ENCODE measurements at regions not wholly inside any gene's neighbourhood (a gene's known extent, or its start where the extent isn't known, plus 50 kb on each side); places are given as distances from the start of the nearest gene placed in this dataset.

DNA sequence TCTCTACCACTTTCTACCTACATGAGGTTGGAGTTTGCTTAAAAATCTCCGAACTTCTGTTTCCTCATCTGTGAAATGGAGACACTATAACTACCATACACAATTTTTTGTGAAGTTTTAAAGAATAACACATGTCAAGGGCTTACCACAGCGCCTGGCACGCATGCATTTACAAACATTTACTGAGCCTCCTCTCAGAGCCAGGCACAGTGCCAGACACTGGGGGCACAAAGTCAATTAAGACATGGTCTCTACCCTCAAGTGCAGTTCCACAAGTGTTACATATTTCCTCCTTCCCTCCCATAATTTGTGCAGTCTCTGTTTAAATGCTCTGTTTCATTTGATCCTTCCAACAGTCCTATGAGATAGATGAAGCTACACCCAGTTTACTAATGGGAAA, 356.4 kb upstream of the ESRRG start:
- no peaks in the 10 kb centered on the region for H3K4me1 ChIP-seq
- TF ChIP-seq, protein P1, sequence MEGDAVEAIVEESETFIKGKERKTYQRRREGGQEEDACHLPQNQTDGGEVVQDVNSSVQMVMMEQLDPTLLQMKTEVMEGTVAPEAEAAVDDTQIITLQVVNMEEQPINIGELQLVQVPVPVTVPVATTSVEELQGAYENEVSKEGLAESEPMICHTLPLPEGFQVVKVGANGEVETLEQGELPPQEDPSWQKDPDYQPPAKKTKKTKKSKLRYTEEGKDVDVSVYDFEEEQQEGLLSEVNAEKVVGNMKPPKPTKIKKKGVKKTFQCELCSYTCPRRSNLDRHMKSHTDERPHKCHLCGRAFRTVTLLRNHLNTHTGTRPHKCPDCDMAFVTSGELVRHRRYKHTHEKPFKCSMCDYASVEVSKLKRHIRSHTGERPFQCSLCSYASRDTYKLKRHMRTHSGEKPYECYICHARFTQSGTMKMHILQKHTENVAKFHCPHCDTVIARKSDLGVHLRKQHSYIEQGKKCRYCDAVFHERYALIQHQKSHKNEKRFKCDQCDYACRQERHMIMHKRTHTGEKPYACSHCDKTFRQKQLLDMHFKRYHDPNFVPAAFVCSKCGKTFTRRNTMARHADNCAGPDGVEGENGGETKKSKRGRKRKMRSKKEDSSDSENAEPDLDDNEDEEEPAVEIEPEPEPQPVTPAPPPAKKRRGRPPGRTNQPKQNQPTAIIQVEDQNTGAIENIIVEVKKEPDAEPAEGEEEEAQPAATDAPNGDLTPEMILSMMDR (IDR thresholded peaks at IDR 0.05), result no peak
- no peak overlapping the region for H3K9ac ChIP-seq (ENCODE audit: low read depth in 2 of 2, low read length in 2 of 2)
- H3K4me3 ChIP-seq, result no peak overlapping the region
- H3K27ac ChIP-seq, result no peak overlapping the region
- H3K36me3 ChIP-seq, result no peaks in the 10 kb centered on the region
- DNase-seq, result no peak
- intact Hi-C loops (cut with DNase I), result no loop called here
- H3K9me3 ChIP-seq, result no peaks in the 10 kb centered on the region
- no peaks in the 10 kb centered on the region for H3K27me3 ChIP-seq

GRCh38 chr1:217078959-217079358, 355.7 kb upstream of the ESRRG start:
- Histone ChIP-seq H3K27ac (no peak overlapping the region), H3K9ac (ENCODE audit: low read depth in 2 of 2, low read length in 2 of 2) (no peak overlapping the region), H3K4me3 (no peak overlapping the region), H3K4me1 (no peaks in the 10 kb centered on the region), H3K27me3 (no peaks in the 10 kb centered on the region), H3K9me3 (no peaks in the 10 kb centered on the region), H3K36me3 (no peaks in the 10 kb centered on the region)
- intact Hi-C loops (cut with DNase I), result no loop called here
- TF ChIP-seq, protein P1 (IDR thresholded peaks at IDR 0.05), result no peak
- no peak for DNase-seq

DNA sequence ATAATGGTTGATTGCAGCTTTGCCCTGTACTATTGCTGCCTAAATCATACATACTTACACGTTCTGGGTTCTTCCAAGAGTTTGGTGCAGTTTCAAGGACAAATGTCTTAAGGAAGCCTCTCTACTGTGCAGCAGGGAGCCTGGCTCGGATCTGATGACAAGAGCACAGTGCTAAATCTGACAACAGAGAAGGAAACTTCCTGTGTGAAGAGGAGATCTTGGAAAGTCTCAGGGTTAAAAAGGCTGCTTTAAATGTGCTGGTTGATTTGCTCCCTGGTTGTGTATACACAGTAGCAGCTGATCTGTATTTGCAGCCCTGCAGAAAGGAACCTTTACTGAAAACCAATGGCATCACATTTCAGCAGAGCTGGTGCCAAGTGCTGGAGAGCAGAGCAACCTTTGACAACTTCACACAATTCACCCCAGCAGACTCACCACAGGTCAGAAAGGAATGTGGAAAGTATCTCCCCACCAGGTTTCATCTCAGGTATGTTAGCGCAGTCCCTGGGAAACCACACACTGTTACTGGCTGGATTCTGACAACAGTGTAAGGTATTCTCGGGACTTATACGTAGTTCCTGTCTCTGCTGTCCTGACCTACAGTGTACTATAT, 355.0 kb upstream of the ESRRG start:
- H3K9ac ChIP-seq (ENCODE audit: low read depth in 2 of 2, low read length in 2 of 2), result no peak overlapping the region
- no peaks in the 10 kb centered on the region for H3K4me1 ChIP-seq
- H3K9me3 ChIP-seq, result no peaks in the 10 kb centered on the region
- no peak overlapping the region for H3K27ac ChIP-seq
- DNase-seq, result no peak
- no peaks in the 10 kb centered on the region for H3K27me3 ChIP-seq
- H3K36me3 ChIP-seq, result no peaks in the 10 kb centered on the region
- TF ChIP-seq, protein P1 (IDR thresholded peaks at IDR 0.05), result no peak
- no peak overlapping the region for H3K4me3 ChIP-seq
- intact Hi-C loops (cut with DNase I), result no loop called here

GRCh38 chr1:217077426-217077825, 354.2 kb upstream of the ESRRG start:
- Histone ChIP-seq H3K36me3 (no peaks in the 10 kb centered on the region), H3K27ac (no peak overlapping the region), H3K4me1 (no peaks in the 10 kb centered on the region), H3K9me3 (no peaks in the 10 kb centered on the region), H3K4me3 (no peak overlapping the region), H3K27me3 (no peaks in the 10 kb centered on the region), H3K9ac (ENCODE audit: low read depth in 2 of 2, low read length in 2 of 2) (no peak overlapping the region)
- TF ChIP-seq, protein P1 (IDR thresholded peaks at IDR 0.05), result no peak
- no peak for DNase-seq
- intact Hi-C loops (cut with DNase I), result no loop called here

GRCh38 chr1:217076902-217077301, 353.7 kb upstream of the ESRRG start:
- TF ChIP-seq, protein P1 (IDR thresholded peaks at IDR 0.05), result no peak
- no peaks in the 10 kb centered on the region for H3K36me3 ChIP-seq
- no peak overlapping the region for H3K27ac ChIP-seq
- no peaks in the 10 kb centered on the region for H3K27me3 ChIP-seq
- H3K9ac ChIP-seq (ENCODE audit: low read depth in 2 of 2, low read length in 2 of 2), result no peak overlapping the region
- H3K9me3 ChIP-seq, result no peaks in the 10 kb centered on the region
- no peak for DNase-seq
- H3K4me3 ChIP-seq, result no peak overlapping the region
- intact Hi-C loops (cut with DNase I), result no loop called here
- H3K4me1 ChIP-seq, result no peaks in the 10 kb centered on the region
